Lower lobe of right lung (tissue), 2 donors: ENCODE measurements at regions not wholly inside any gene's neighbourhood (a gene's known extent, or its start where the extent isn't known, plus 50 kb on each side); places are given as distances from the start of the nearest gene placed in this dataset.

Source experiments
- ATAC-seq, 2 donors: fragments of 200-7000 bp; cut with Tn5 transposase; one replicate each; pipeline ENCODE4 v1.9.1; 2020 to 2022; ENCODE audit warnings: mild to moderate bottlenecking in 2 of 2, moderate library complexity in 2 of 2
- DNase-seq: peaks from one replicate; pipeline ENCODE4 v3.0.0-alpha.2; 2020
- H3K27ac ChIP-seq: fragments of 200-600 bp; one replicate; pipeline ENCODE4 v1.8.0; 2022
- H3K27me3 ChIP-seq: fragments of 200-600 bp; one replicate; pipeline ENCODE4 v1.8.0; 2022; ENCODE audit warnings: low read depth
- H3K36me3 ChIP-seq: fragments of 200-600 bp; one replicate; pipeline ENCODE4 v1.8.0; 2022; ENCODE audit warnings: mild to moderate bottlenecking
- H3K4me1 ChIP-seq: fragments of 200-600 bp; one replicate; pipeline ENCODE4 v1.8.0; 2022
- H3K4me3 ChIP-seq: fragments of 200-600 bp; one replicate; pipeline ENCODE4 v1.8.0; 2022; ENCODE audit warnings: mild to moderate bottlenecking
- H3K9me3 ChIP-seq: fragments of 200-600 bp; one replicate; pipeline ENCODE4 v1.8.0; 2022
- CTCF ChIP-seq: fragments of 200-600 bp; IDR thresholded peaks from one replicate; pipeline ENCODE4 v1.8.0; 2022; ENCODE audit warnings: antibody characterized with exemption, mild to moderate bottlenecking
- intact Hi-C: fragments of 100-400 bp; cut with DNase I; formaldehyde crosslinking; loops from one replicate; pipeline ENCODE4 v1.11.0; 2022
- donor health status: DM: no; HTN: yes; CAD: no; lungs with severe emphysema.

- Histone ChIP-seq H3K36me3 (no peaks in the 10 kb centered on the region), H3K9me3 (no peaks in the 10 kb centered on the region), H3K4me3 (no peak overlapping the region), H3K27ac (no peak overlapping the region), H3K27me3 (peaks cover 29% of the 10 kb centered on the region), H3K4me1 (no peaks in the 10 kb centered on the region)
- intact Hi-C loops, result no loop called here
- peak; percentile 34 for DNase-seq
- no peak for ATAC-seq
- no peak for TF ChIP-seq CTCF
Observed at GRCh38 chr4:3838437-3839380, 72.5 kb downstream of the ADRA2C start.

GRCh38 chr4:3845094-3845743 is 79.0 kb downstream of the ADRA2C start:
- intact Hi-C loops, result no loop called here

GRCh38 chr4:3845744-3846429 is 79.7 kb downstream of the ADRA2C start:
- TF ChIP-seq CTCF, result no peak
- H3K9me3 ChIP-seq, result no peaks in the 10 kb centered on the region
- intact Hi-C loops, result no loop called here
- no peak for ATAC-seq
- no peaks in the 10 kb centered on the region for H3K4me1 ChIP-seq
- H3K27ac ChIP-seq, result no peak overlapping the region
- no peaks in the 10 kb centered on the region for H3K36me3 ChIP-seq
- DNase-seq, result no peak
- H3K4me3 ChIP-seq, result no peak overlapping the region
- H3K27me3 ChIP-seq, result peaks cover 4% of the 10 kb centered on the region

More at GRCh38 chr4:3845094-3845743, 79.0 kb downstream of the ADRA2C start:
- no peak for TF ChIP-seq CTCF
- ATAC-seq (no peak), DNase-seq (no peak)
- Histone ChIP-seq H3K27ac (no peak overlapping the region), H3K27me3 (peaks cover 4% of the 10 kb centered on the region), H3K9me3 (no peaks in the 10 kb centered on the region), H3K36me3 (no peaks in the 10 kb centered on the region), H3K4me1 (no peaks in the 10 kb centered on the region), H3K4me3 (no peak overlapping the region)

- Histone ChIP-seq H3K27ac (no peak overlapping the region), H3K27me3 (no peaks in the 10 kb centered on the region), H3K36me3 (no peaks in the 10 kb centered on the region), H3K4me3 (no peak overlapping the region), H3K4me1 (no peaks in the 10 kb centered on the region), H3K9me3 (no peaks in the 10 kb centered on the region)
- no peak for TF ChIP-seq CTCF
- ATAC-seq (no peak), DNase-seq (no peak)
- intact Hi-C loops, result no loop called here
Observed at GRCh38 chr4:3847211-3847940, 81.2 kb downstream of the ADRA2C start.

GRCh38 chr4:3848323-3848722 is 82.1 kb downstream of the ADRA2C start:
- H3K9me3 ChIP-seq, result no peaks in the 10 kb centered on the region

More at GRCh38 chr4:3848323-3848722, 82.1 kb downstream of the ADRA2C start:
- Histone ChIP-seq H3K4me1 (no peaks in the 10 kb centered on the region), H3K27ac (no peak overlapping the region), H3K36me3 (no peaks in the 10 kb centered on the region), H3K4me3 (no peak overlapping the region), H3K27me3 (no peaks in the 10 kb centered on the region)
- DNase-seq (no peak), ATAC-seq (no peak)
- TF ChIP-seq CTCF, result no peak
- intact Hi-C loops, result no loop called here
